ENCODE measurements at regions not wholly inside any gene's neighbourhood (a gene's known extent, or its start where the extent isn't known, plus 50 kb on each side); places are given as distances from the start of the nearest gene placed in this dataset.

- Histone ChIP-seq H3K9me2 (ENCODE audit: insufficient read depth, low read length) (no peaks in the 10 kb centered on the region), H3K79me2 (replicated peaks; ENCODE audit: insufficient read depth, low read length) (no peaks in the 10 kb centered on the region), H3K36me3 (ENCODE audit: insufficient read depth, low read length) (no peaks in the 10 kb centered on the region), H4K20me1 (ENCODE audit: insufficient read depth) (no peaks in the 10 kb centered on the region), H3K27ac (ENCODE audit: low read length) (no peak overlapping the region), H3K9me3 (ENCODE audit: low read length) (no peaks in the 10 kb centered on the region), H3K4me2 (ENCODE audit: low read length) (no peak overlapping the region), H2AFZ (ENCODE audit: low read depth, low read length) (no peak overlapping the region), H3K9ac (ENCODE audit: low read length) (no peak overlapping the region), H3F3A (ENCODE audit: insufficient read depth, low read length, poor library complexity, severe bottlenecking) (no peaks in the 10 kb centered on the region), H3K4me3 (ENCODE audit: low read length) (no peak overlapping the region), H3K27me3 (ENCODE audit: insufficient read depth, low read depth, low read length) (no peaks in the 10 kb centered on the region)
- TF ChIP-seq EP300 (conservative IDR thresholded peaks at IDR 0.05; ENCODE audit: poor library complexity, severe bottlenecking): no peak
- TF ChIP-seq EZH2 (IDR thresholded peaks at IDR 0.05; ENCODE audit: borderline replicate concordance, insufficient read depth, low read length, poor library complexity, severe bottlenecking): no peak
- no peak for TF ChIP-seq SMC3 (conservative IDR thresholded peaks at IDR 0.05; ENCODE audit: poor library complexity)
- TF ChIP-seq MXI1 (conservative IDR thresholded peaks at IDR 0.05; ENCODE audit: poor library complexity, severe bottlenecking): no peak
- no peak for TF ChIP-seq POLR2AphosphoS5 (IDR thresholded peaks at IDR 0.05)
- no peak for TF ChIP-seq TAF1 (IDR thresholded peaks at IDR 0.05; ENCODE audit: low read depth)
- TF ChIP-seq, protein P1, sequence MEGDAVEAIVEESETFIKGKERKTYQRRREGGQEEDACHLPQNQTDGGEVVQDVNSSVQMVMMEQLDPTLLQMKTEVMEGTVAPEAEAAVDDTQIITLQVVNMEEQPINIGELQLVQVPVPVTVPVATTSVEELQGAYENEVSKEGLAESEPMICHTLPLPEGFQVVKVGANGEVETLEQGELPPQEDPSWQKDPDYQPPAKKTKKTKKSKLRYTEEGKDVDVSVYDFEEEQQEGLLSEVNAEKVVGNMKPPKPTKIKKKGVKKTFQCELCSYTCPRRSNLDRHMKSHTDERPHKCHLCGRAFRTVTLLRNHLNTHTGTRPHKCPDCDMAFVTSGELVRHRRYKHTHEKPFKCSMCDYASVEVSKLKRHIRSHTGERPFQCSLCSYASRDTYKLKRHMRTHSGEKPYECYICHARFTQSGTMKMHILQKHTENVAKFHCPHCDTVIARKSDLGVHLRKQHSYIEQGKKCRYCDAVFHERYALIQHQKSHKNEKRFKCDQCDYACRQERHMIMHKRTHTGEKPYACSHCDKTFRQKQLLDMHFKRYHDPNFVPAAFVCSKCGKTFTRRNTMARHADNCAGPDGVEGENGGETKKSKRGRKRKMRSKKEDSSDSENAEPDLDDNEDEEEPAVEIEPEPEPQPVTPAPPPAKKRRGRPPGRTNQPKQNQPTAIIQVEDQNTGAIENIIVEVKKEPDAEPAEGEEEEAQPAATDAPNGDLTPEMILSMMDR (IDR thresholded peaks at IDR 0.05; ENCODE audit: poor library complexity, severe bottlenecking): no peak
- TF ChIP-seq RAD21 (conservative IDR thresholded peaks at IDR 0.05): no peak
Measured at GRCh38 chr20:6311097-6311496, 188.3 kb upstream of the FERMT1 start.

GRCh38 chr20:6305536-6305935 lies 182.7 kb upstream of the FERMT1 start:
- Histone ChIP-seq H3K27me3 (ENCODE audit: insufficient read depth, low read depth, low read length) (no peaks in the 10 kb centered on the region), H3F3A (ENCODE audit: insufficient read depth, low read length, poor library complexity, severe bottlenecking) (no peaks in the 10 kb centered on the region), H3K9me3 (ENCODE audit: low read length) (no peaks in the 10 kb centered on the region), H3K79me2 (replicated peaks; ENCODE audit: insufficient read depth, low read length) (no peaks in the 10 kb centered on the region), H4K20me1 (ENCODE audit: insufficient read depth) (no peaks in the 10 kb centered on the region), H2AFZ (ENCODE audit: low read depth, low read length) (no peak overlapping the region), H3K27ac (ENCODE audit: low read length) (no peak overlapping the region), H3K36me3 (ENCODE audit: insufficient read depth, low read length) (no peaks in the 10 kb centered on the region), H3K9me2 (ENCODE audit: insufficient read depth, low read length) (no peaks in the 10 kb centered on the region), H3K4me3 (ENCODE audit: low read length) (no peak overlapping the region), H3K9ac (ENCODE audit: low read length) (no peak overlapping the region), H3K4me2 (ENCODE audit: low read length) (no peak overlapping the region)
- TF ChIP-seq TAF1 (IDR thresholded peaks at IDR 0.05; ENCODE audit: low read depth) (no peak), MXI1 (conservative IDR thresholded peaks at IDR 0.05; ENCODE audit: poor library complexity, severe bottlenecking) (no peak), EP300 (conservative IDR thresholded peaks at IDR 0.05; ENCODE audit: poor library complexity, severe bottlenecking) (no peak), POLR2AphosphoS5 (IDR thresholded peaks at IDR 0.05) (no peak), SMC3 (conservative IDR thresholded peaks at IDR 0.05; ENCODE audit: poor library complexity) (no peak), EZH2 (IDR thresholded peaks at IDR 0.05; ENCODE audit: borderline replicate concordance, insufficient read depth, low read length, poor library complexity, severe bottlenecking) (no peak), RAD21 (conservative IDR thresholded peaks at IDR 0.05) (no peak)
- TF ChIP-seq, protein P2, sequence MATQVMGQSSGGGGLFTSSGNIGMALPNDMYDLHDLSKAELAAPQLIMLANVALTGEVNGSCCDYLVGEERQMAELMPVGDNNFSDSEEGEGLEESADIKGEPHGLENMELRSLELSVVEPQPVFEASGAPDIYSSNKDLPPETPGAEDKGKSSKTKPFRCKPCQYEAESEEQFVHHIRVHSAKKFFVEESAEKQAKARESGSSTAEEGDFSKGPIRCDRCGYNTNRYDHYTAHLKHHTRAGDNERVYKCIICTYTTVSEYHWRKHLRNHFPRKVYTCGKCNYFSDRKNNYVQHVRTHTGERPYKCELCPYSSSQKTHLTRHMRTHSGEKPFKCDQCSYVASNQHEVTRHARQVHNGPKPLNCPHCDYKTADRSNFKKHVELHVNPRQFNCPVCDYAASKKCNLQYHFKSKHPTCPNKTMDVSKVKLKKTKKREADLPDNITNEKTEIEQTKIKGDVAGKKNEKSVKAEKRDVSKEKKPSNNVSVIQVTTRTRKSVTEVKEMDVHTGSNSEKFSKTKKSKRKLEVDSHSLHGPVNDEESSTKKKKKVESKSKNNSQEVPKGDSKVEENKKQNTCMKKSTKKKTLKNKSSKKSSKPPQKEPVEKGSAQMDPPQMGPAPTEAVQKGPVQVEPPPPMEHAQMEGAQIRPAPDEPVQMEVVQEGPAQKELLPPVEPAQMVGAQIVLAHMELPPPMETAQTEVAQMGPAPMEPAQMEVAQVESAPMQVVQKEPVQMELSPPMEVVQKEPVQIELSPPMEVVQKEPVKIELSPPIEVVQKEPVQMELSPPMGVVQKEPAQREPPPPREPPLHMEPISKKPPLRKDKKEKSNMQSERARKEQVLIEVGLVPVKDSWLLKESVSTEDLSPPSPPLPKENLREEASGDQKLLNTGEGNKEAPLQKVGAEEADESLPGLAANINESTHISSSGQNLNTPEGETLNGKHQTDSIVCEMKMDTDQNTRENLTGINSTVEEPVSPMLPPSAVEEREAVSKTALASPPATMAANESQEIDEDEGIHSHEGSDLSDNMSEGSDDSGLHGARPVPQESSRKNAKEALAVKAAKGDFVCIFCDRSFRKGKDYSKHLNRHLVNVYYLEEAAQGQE (IDR thresholded peaks at IDR 0.05; ENCODE audit: borderline replicate concordance): no peak
- TF ChIP-seq, protein P1 (IDR thresholded peaks at IDR 0.05; ENCODE audit: poor library complexity, severe bottlenecking): no peak
